H1 (cell line): ENCODE measurements at regions not wholly inside any gene's neighbourhood (a gene's known extent, or its start where the extent isn't known, plus 50 kb on each side); places are given as distances from the start of the nearest gene placed in this dataset.

Source experiments
- CTCF ChIA-PET: fragments of 300-600 bp; sonication (Branson Sonifier 250); formaldehyde crosslinking; loops from one replicate; lab custom pipeline; 2021; ENCODE audit not compliant: partially characterized antibody; lab: Charles Lee
- POLR2A ChIA-PET: fragments of 300-600 bp; sonication (Branson Sonifier 250); formaldehyde crosslinking; loops from one replicate; lab custom pipeline; 2021; ENCODE audit warnings: inconsistent platforms; ENCODE audit not compliant: partially characterized antibody; lab: Charles Lee
- DNase-seq, 2 experiments: peaks; one replicate each; pipeline versions ENCODE4 v3.0.0 to v3.0.0-alpha.2; 2010 to 2022; ENCODE audit warnings: low spot score in 2 of 2, low read depth in 1 of 2, mixed read lengths in 1 of 2
- FAIRE-seq: peaks from 2 replicates; lab custom pipeline; 2011; peaks lifted over from hg19 to GRCh38; lab: Jason Lieb, UNC
- H2AFZ ChIP-seq: 2 replicates; pipeline ENCODE4 v1.8.1; 2012; ENCODE audit warnings: low read length, inconsistent platforms
- H2AK5ac ChIP-seq: 2 replicates; pipeline ENCODE4 v1.6.1; 2013; ENCODE audit warnings: low read depth, low read length
- H2BK120ac ChIP-seq: replicated peaks from 2 replicates; pipeline ENCODE3; 2013; ENCODE audit warnings: low read depth, low read length, inconsistent platforms
- H2BK12ac ChIP-seq: 2 replicates; pipeline ENCODE4 v1.6.1; 2013; ENCODE audit warnings: low read depth, low read length
- H2BK15ac ChIP-seq: 2 replicates; pipeline ENCODE4 v1.6.1; 2013; ENCODE audit warnings: low read length
- H2BK20ac ChIP-seq: 2 replicates; pipeline ENCODE4 v1.6.1; 2013; ENCODE audit warnings: low read length
- H2BK5ac ChIP-seq: 2 replicates; pipeline ENCODE4 v1.6.1; 2013; ENCODE audit warnings: low read depth, low read length
- H3K14ac ChIP-seq: 2 replicates; pipeline ENCODE4 v1.6.1; 2013; ENCODE audit warnings: inconsistent platforms; ENCODE audit not compliant: insufficient read length
- H3K18ac ChIP-seq: 2 replicates; pipeline ENCODE4 v1.6.1; 2013; ENCODE audit warnings: low read length; ENCODE audit errors: extremely low read depth
- H3K23ac ChIP-seq: 2 replicates; pipeline ENCODE4 v1.6.1; 2013; ENCODE audit warnings: inconsistent platforms; ENCODE audit not compliant: insufficient read length
- H3K23me2 ChIP-seq: 2 replicates; pipeline ENCODE4 v1.6.1; 2013; ENCODE audit warnings: low read depth, low read length
- H3K27ac ChIP-seq: 2 replicates; pipeline ENCODE4 v1.6.1; 2011; ENCODE audit warnings: low read depth, low read length, inconsistent platforms
- H3K27me3 ChIP-seq, 4 experiments: replicated peaks in 1 of 4; 1 replicate in 1 of 4; 2 replicates in 3 of 4; pipeline versions ENCODE4 v1.6.1 to v1.8.1; 2011 to 2013; ENCODE audit warnings: low read length in 3 of 4, mild to moderate bottlenecking in 3 of 4, inconsistent platforms in 2 of 4, mixed read lengths in 2 of 4, moderate library complexity in 1 of 4; ENCODE audit not compliant: control insufficient read depth in 3 of 4, insufficient read depth in 3 of 4; ENCODE audit errors: extremely low read depth in 1 of 4
- H3K36me3 ChIP-seq, 4 experiments: 2 replicates each; pipeline versions ENCODE4 v1.6.1 to v1.8.1; 2011 to 2013; ENCODE audit warnings: mild to moderate bottlenecking in 4 of 4, low read length in 3 of 4, moderate library complexity in 2 of 4, control low read depth in 1 of 4, inconsistent platforms in 1 of 4; ENCODE audit not compliant: insufficient read depth in 4 of 4, control insufficient read depth in 2 of 4
- H3K4ac ChIP-seq: replicated peaks from 2 replicates; pipeline ENCODE3; 2013; ENCODE audit warnings: low read length, low read depth, mixed read lengths, inconsistent platforms; ENCODE audit not compliant: insufficient read length
- H3K4me1 ChIP-seq, 4 experiments: replicated peaks in 1 of 4; 1 replicate in 1 of 4; 2 replicates in 3 of 4; pipeline versions ENCODE4 v1.6.1 to v1.8.1; 2011 to 2013; ENCODE audit warnings: low read length in 3 of 4, inconsistent platforms in 2 of 4, mixed read lengths in 1 of 4; ENCODE audit not compliant: insufficient read depth in 4 of 4, control insufficient read depth in 3 of 4
- H3K4me2 ChIP-seq, 2 experiments: 2 replicates each; pipeline versions ENCODE4 v1.6.1 to v1.8.1; 2011 to 2013; ENCODE audit warnings: low read depth in 2 of 2, low read length in 2 of 2, control low read depth in 1 of 2, inconsistent platforms in 1 of 2, mild to moderate bottlenecking in 1 of 2; ENCODE audit not compliant: insufficient read depth in 1 of 2
- H3K4me3 ChIP-seq, 4 experiments: fragments of 200-600, 300-600 bp in 1 of 4; sonication (generic), shearing (Covaris generic), sonication (Bioruptor Twin) in 1 of 4; 2 replicates each; pipeline versions ENCODE4 v1.5.1 to v1.8.1; 2011 to 2016; ENCODE audit warnings: low read length in 4 of 4, low read depth in 3 of 4, control low read depth in 2 of 4, inconsistent platforms in 2 of 4, mild to moderate bottlenecking in 2 of 4, mixed read lengths in 1 of 4, moderate library complexity in 1 of 4; ENCODE audit not compliant: insufficient read depth in 2 of 4; ENCODE audit errors: extremely low read depth in 1 of 4
- H3K56ac ChIP-seq: replicated peaks from 2 replicates; pipeline ENCODE3; 2013; ENCODE audit warnings: low read depth, mild to moderate bottlenecking, mixed read lengths, low read length, inconsistent platforms; ENCODE audit not compliant: insufficient read length
- H3K79me1 ChIP-seq: 2 replicates; pipeline ENCODE4 v1.6.1; 2013; ENCODE audit warnings: low read depth, low read length, control low read depth
- H3K79me2 ChIP-seq, 2 experiments: 2 replicates each; pipeline versions ENCODE4 v1.6.1 to v1.8.1; 2012 to 2013; ENCODE audit warnings: low read length in 2 of 2, mild to moderate bottlenecking in 2 of 2, inconsistent platforms in 1 of 2; ENCODE audit not compliant: insufficient read depth in 2 of 2, control insufficient read depth in 1 of 2
- H3K9ac ChIP-seq, 4 experiments: replicated peaks in 1 of 4; 1 replicate in 1 of 4; 2 replicates in 3 of 4; pipeline versions ENCODE4 v1.6.1 to v1.8.1; 2011 to 2013; ENCODE audit warnings: low read depth in 3 of 4, low read length in 3 of 4, control low read depth in 2 of 4, mild to moderate bottlenecking in 2 of 4, moderate library complexity in 2 of 4, inconsistent platforms in 1 of 4; ENCODE audit errors: extremely low read depth in 1 of 4
- H3K9me3 ChIP-seq, 2 experiments: 2 replicates each; pipeline versions ENCODE4 v1.6.1 to v1.8.1; 2012 to 2013; ENCODE audit warnings: mild to moderate bottlenecking in 2 of 2, moderate library complexity in 2 of 2, control low read depth in 1 of 2, inconsistent platforms in 1 of 2, low read depth in 1 of 2, low read length in 1 of 2, mixed read lengths in 1 of 2; ENCODE audit not compliant: insufficient read depth in 2 of 2
- H4K20me1 ChIP-seq, 2 experiments: replicated peaks in 1 of 2; 2 replicates each; pipeline versions ENCODE3 to v1.8.1; 2011 to 2013; ENCODE audit warnings: inconsistent platforms in 2 of 2, low read length in 2 of 2, mild to moderate bottlenecking in 1 of 2; ENCODE audit not compliant: insufficient read depth in 2 of 2, control insufficient read depth in 1 of 2
- H4K5ac ChIP-seq: 2 replicates; pipeline ENCODE4 v1.6.1; 2013; ENCODE audit warnings: low read length, low read depth, mixed read lengths, inconsistent platforms; ENCODE audit not compliant: insufficient read length
- H4K8ac ChIP-seq: 2 replicates; pipeline ENCODE4 v1.8.0; 2013; ENCODE audit warnings: mild to moderate bottlenecking, moderate library complexity, low read length, inconsistent platforms; ENCODE audit not compliant: insufficient read depth; ENCODE audit errors: extremely low read depth
- H4K91ac ChIP-seq: replicated peaks from 2 replicates; pipeline ENCODE3; 2013; ENCODE audit warnings: low read length, mixed read lengths, inconsistent platforms; ENCODE audit not compliant: insufficient read length
- CREB1 ChIP-seq: IDR thresholded peaks from 2 replicates; pipeline ENCODE4 v1.6.1; 2012; ENCODE audit warnings: inconsistent platforms
- E2F6 ChIP-seq: IDR thresholded peaks from 2 replicates; pipeline ENCODE4 v1.6.1; 2012; ENCODE audit warnings: inconsistent platforms
- EGR1 ChIP-seq: IDR thresholded peaks from 2 replicates; pipeline ENCODE4 v1.6.1; 2011; ENCODE audit warnings: low read depth, low read length, borderline replicate concordance
- EZH2 ChIP-seq: fragments of 200-600 bp; sonication (generic); IDR thresholded peaks from 2 replicates; pipeline ENCODE4 v1.7.1; 2012; ENCODE audit warnings: low read depth, mild to moderate bottlenecking, moderate library complexity, low read length, inconsistent platforms; ENCODE audit not compliant: severe bottlenecking
- JUND ChIP-seq: IDR thresholded peaks from 2 replicates; pipeline ENCODE4 v1.6.1; 2011; ENCODE audit warnings: mild to moderate bottlenecking, improper control_type of control experiment, low read length
- KDM1A ChIP-seq: fragments of 200-600, 300-600 bp; sonication (generic); IDR thresholded peaks from 2 replicates; pipeline ENCODE4 v1.7.1; 2016; ENCODE audit warnings: mild to moderate bottlenecking, low read length, borderline replicate concordance
- SUZ12 ChIP-seq: fragments of 200-600 bp; sonication (generic); IDR thresholded peaks from 2 replicates; pipeline ENCODE4 v1.6.1; 2012; ENCODE audit warnings: mild to moderate bottlenecking, inconsistent platforms, low read length, moderate library complexity, mixed read lengths
- WGBS, 2 experiments: shearing (Covaris generic) in 1 of 2; methylation state at CpG; one replicate each; pipeline versions ENCODE4 v1.1.6 to v1.1.7; 2013 to 2015; ENCODE audit warnings: low lambda C conversion rate in 2 of 2, mixed read lengths in 2 of 2, inconsistent platforms in 1 of 2, low coverage in 1 of 2, missing lambda C conversion rate in 1 of 2; ENCODE audit not compliant: insufficient replicate concordance in 2 of 2, insufficient coverage in 1 of 2, insufficient read length in 1 of 2; ENCODE audit errors: extremely low coverage in 1 of 2, missing lambda C conversion rate in 1 of 2; 5-methylcytosine and 5-hydroxymethylcytosine counted together

GRCh38 chrX:121592884-121593283 lies 545.5 kb downstream of the GLUD2 start:
- H3K9me3 ChIP-seq = no peaks in the 10 kb centered on the region

More at GRCh38 chrX:121592884-121593283, 545.5 kb downstream of the GLUD2 start:
- ChIA-PET POLR2A (no interaction called here), CTCF (no interaction called here)
- Histone ChIP-seq H3K23me2 (no peaks in the 10 kb centered on the region), H3K79me1 (no peaks in the 10 kb centered on the region), H4K8ac (no peak overlapping the region), H3K27ac (no peak overlapping the region), H3K4me1 (no peaks in the 10 kb centered on the region), H3K9ac (no peak overlapping the region), H3K56ac (no peak overlapping the region), H4K91ac (no peak overlapping the region), H3K4ac (no peak overlapping the region), H3K27me3 (no peaks in the 10 kb centered on the region), H2BK12ac (no peak overlapping the region), H3K23ac (no peak overlapping the region), H3K4me2 (no peak overlapping the region), H2BK5ac (no peak overlapping the region), H3K18ac (no peak overlapping the region), H2BK120ac (no peak overlapping the region), H2AK5ac (no peak overlapping the region), H4K5ac (no peak overlapping the region), H2AFZ (no peak overlapping the region), H2BK15ac (no peak overlapping the region), H4K20me1 (no peaks in the 10 kb centered on the region), H3K36me3 (no peaks in the 10 kb centered on the region), H2BK20ac (no peak overlapping the region), H3K79me2 (no peaks in the 10 kb centered on the region), H3K4me3 (no peak overlapping the region), H3K14ac (no peak overlapping the region)
- 100% methylated on average over 3 of the region's 3 CpGs; no CpG with 5 or more reads in 1 of the 2 experiments for WGBS, 2 experiments
- FAIRE-seq (no peak), DNase-seq (no peak)
- TF ChIP-seq CREB1 (no peak), E2F6 (no peak), SUZ12 (no peak), KDM1A (no peak), EZH2 (no peak), JUND (no peak), EGR1 (no peak)
